ENCODE measurements at regions not wholly inside any gene's neighbourhood (a gene's known extent, or its start where the extent isn't known, plus 50 kb on each side); places are given as distances from the start of the nearest gene placed in this dataset.
"Not testable (repeated sequence)": the region's sequence is repeated elsewhere in the genome, so short reads cannot be mapped to it uniquely, and the experiment has no call there.

- not testable (repeated sequence) for DNase-seq
These were observed 68.1 kb downstream of the GOLGA6L6 start for GRCh38 chr15:20473465-20473864.

GRCh38 chr15:20472983-20473382 is 68.6 kb downstream of the GOLGA6L6 start:
- not testable (repeated sequence) for DNase-seq

GRCh38 chr15:20470810-20471209 is 70.8 kb downstream of the GOLGA6L6 start:
- DNase-seq = not testable (repeated sequence)

GRCh38 chr15:20441138-20441537 is 100.5 kb downstream of the GOLGA6L6 start:
- DNase-seq = not testable (repeated sequence)

GRCh38 chr15:20440390-20440789 is 101.2 kb downstream of the GOLGA6L6 start:
- not testable (repeated sequence) for DNase-seq

GRCh38 chr15:20439111-20439510 is 102.5 kb downstream of the GOLGA6L6 start:
- not testable (repeated sequence) for DNase-seq

- not testable (repeated sequence) for DNase-seq
These were observed 103.3 kb downstream of the GOLGA6L6 start for GRCh38 chr15:20438255-20438654.

- not testable (repeated sequence) for DNase-seq
These were observed 108.1 kb downstream of the GOLGA6L6 start for GRCh38 chr15:20433468-20433867.

GRCh38 chr15:20430495-20430894 is 111.1 kb downstream of the GOLGA6L6 start:
- DNase-seq = not testable (repeated sequence)

- not testable (repeated sequence) for DNase-seq
These were observed 120.9 kb downstream of the GOLGA6L6 start for GRCh38 chr15:20420710-20421109.

GRCh38 chr15:20416618-20417017 is 125.0 kb downstream of the GOLGA6L6 start:
- not testable (repeated sequence) for DNase-seq

- DNase-seq = not testable (repeated sequence)
These were observed 131.9 kb downstream of the GOLGA6L6 start for GRCh38 chr15:20409667-20410198.

- no peak for DNase-seq
These were observed 132.4 kb downstream of the GOLGA6L6 start for GRCh38 chr15:20409247-20409646.

- no peak for DNase-seq
These were observed 134.0 kb downstream of the GOLGA6L6 start for GRCh38 chr15:20407553-20407952.

- not testable (repeated sequence) for DNase-seq
These were observed 137.0 kb downstream of the GOLGA6L6 start for GRCh38 chr15:20404571-20404970.

- not testable (repeated sequence) for DNase-seq
These were observed 139.0 kb downstream of the GOLGA6L6 start for GRCh38 chr15:20402586-20402985.

- DNase-seq = not testable (repeated sequence)
These were observed 140.5 kb downstream of the GOLGA6L6 start for GRCh38 chr15:20401058-20401457.

- DNase-seq = not testable (repeated sequence)
These were observed 142.9 kb downstream of the GOLGA6L6 start for GRCh38 chr15:20398680-20399079.

GRCh38 chr15:20388161-20388560 is 153.4 kb downstream of the GOLGA6L6 start:
- not testable (repeated sequence) for DNase-seq

GRCh38 chr15:20386198-20386597 is 155.4 kb downstream of the GOLGA6L6 start:
- DNase-seq = no peak

GRCh38 chr15:20380199-20380598 is 161.4 kb downstream of the GOLGA6L6 start:
- DNase-seq = not testable (repeated sequence)

GRCh38 chr15:20376872-20377271 is 164.7 kb downstream of the GOLGA6L6 start:
- no peak for DNase-seq

- DNase-seq = not testable (repeated sequence)
These were observed 169.2 kb downstream of the GOLGA6L6 start for GRCh38 chr15:20372416-20372815.

- no peak for DNase-seq
These were observed 172.1 kb downstream of the GOLGA6L6 start for GRCh38 chr15:20369500-20369899.

- no peak for DNase-seq
These were observed 172.6 kb downstream of the GOLGA6L6 start for GRCh38 chr15:20368974-20369373.

All from DMS53 (cell line).